ENCODE measurements at regions not wholly inside any gene's neighbourhood (a gene's known extent, or its start where the extent isn't known, plus 50 kb on each side); places are given as distances from the start of the nearest gene placed in this dataset.
"Not testable (repeated sequence)": the region's sequence is repeated elsewhere in the genome, so short reads cannot be mapped to it uniquely, and the experiment has no call there.

- Histone ChIP-seq H3K27ac (ENCODE audit: low read depth, low read length) (no peak overlapping the region), H3K36me3 (ENCODE audit: control insufficient read depth in 2 of 3, insufficient read depth in 3 of 3, low read length in 3 of 3) (no peaks in the 10 kb centered on the region), H3K27me3 (ENCODE audit: control insufficient read depth in 2 of 2, insufficient read depth in 2 of 2, low read length in 2 of 2) (no peaks in the 10 kb centered on the region), H3K4me3 (ENCODE audit: low read length) (no peak overlapping the region), H3K4me1 (ENCODE audit: control insufficient read depth in 2 of 2, insufficient read depth in 2 of 2, low read length in 2 of 2) (no peaks in the 10 kb centered on the region), H3K9me3 (ENCODE audit: control insufficient read depth in 2 of 3, low read length in 3 of 3) (no peaks in the 10 kb centered on the region)
- intact Hi-C loops (cut with micrococcal nuclease), result no loop called here
- Mint-ChIP-seq H3K4me3 (no peak overlapping the region), H3K9me3 (peaks cover 0 to 10% (median 3%) of the 10 kb centered on the region in 11 donors), H3K36me3 (no peaks in the 10 kb centered on the region), H3K27me3 (peaks cover 0 to 4% (median 0%) of the 10 kb centered on the region in 5 donors), H3K4me1 (no peaks in the 10 kb centered on the region), H3K27ac (no peak overlapping the region)
- POLR2A ChIA-PET, result no interaction called here
- CTCF ChIA-PET, result no interaction called here
- DNase-seq, result no peak
- no peak for ATAC-seq
These were observed 311.9 kb upstream of the ACO1 start for GRCh38 chr9:32072570-32072969.

- ATAC-seq, result no peak
- Histone ChIP-seq H3K36me3 (ENCODE audit: control insufficient read depth in 2 of 3, insufficient read depth in 3 of 3, low read length in 3 of 3) (no peaks in the 10 kb centered on the region), H3K4me3 (ENCODE audit: low read length) (no peak overlapping the region), H3K9me3 (ENCODE audit: control insufficient read depth in 2 of 3, low read length in 3 of 3) (no peaks in the 10 kb centered on the region), H3K27ac (ENCODE audit: low read depth, low read length) (no peak overlapping the region), H3K4me1 (ENCODE audit: control insufficient read depth in 2 of 2, insufficient read depth in 2 of 2, low read length in 2 of 2) (no peaks in the 10 kb centered on the region), H3K27me3 (ENCODE audit: control insufficient read depth in 2 of 2, insufficient read depth in 2 of 2, low read length in 2 of 2) (peaks cover 0 to 6% of the 10 kb centered on the region in 2 donors)
- POLR2A ChIA-PET, result no interaction called here
- CTCF ChIA-PET, result no interaction called here
- Mint-ChIP-seq H3K4me3 (no peak overlapping the region), H3K36me3 (no peaks in the 10 kb centered on the region), H3K27ac (no peak overlapping the region), H3K4me1 (no peaks in the 10 kb centered on the region), H3K9me3 (peaks cover 0 to 22% (median 3%) of the 10 kb centered on the region in 11 donors), H3K27me3 (peaks cover 0 to 18% (median 4%) of the 10 kb centered on the region in 5 donors)
- intact Hi-C loops (cut with micrococcal nuclease), result no loop called here
- no peak for DNase-seq
These were observed 292.4 kb upstream of the ACO1 start for GRCh38 chr9:32092031-32092430.

GRCh38 chr9:32117291-32117690, 267.2 kb upstream of the ACO1 start:
- no peak overlapping the region for H3K27ac Mint-ChIP-seq
- DNase-seq (no peak), ATAC-seq (no peak)
- no peaks in the 10 kb centered on the region for H3K36me3 Mint-ChIP-seq
- CTCF ChIA-PET, result no interaction called here
- POLR2A ChIA-PET, result no interaction called here
- peaks cover 0 to 9% (median 0%) of the 10 kb centered on the region in 11 donors for H3K9me3 Mint-ChIP-seq
- H3K27me3 ChIP-seq (ENCODE audit: control insufficient read depth in 2 of 2, insufficient read depth in 2 of 2, low read length in 2 of 2), result no peaks in the 10 kb centered on the region
- H3K4me1 Mint-ChIP-seq, result no peaks in the 10 kb centered on the region
- intact Hi-C loops (cut with micrococcal nuclease), result no loop called here
- H3K27ac ChIP-seq (ENCODE audit: low read depth, low read length), result no peak overlapping the region
- H3K27me3 Mint-ChIP-seq, result peaks cover 0 to 6% (median 0%) of the 10 kb centered on the region in 5 donors
- no peak overlapping the region for H3K4me3 ChIP-seq (ENCODE audit: low read length)
- H3K4me3 Mint-ChIP-seq, result no peak overlapping the region
- H3K4me1 ChIP-seq (ENCODE audit: control insufficient read depth in 2 of 2, insufficient read depth in 2 of 2, low read length in 2 of 2), result no peaks in the 10 kb centered on the region
- no peaks in the 10 kb centered on the region for H3K36me3 ChIP-seq (ENCODE audit: control insufficient read depth in 2 of 3, insufficient read depth in 3 of 3, low read length in 3 of 3)
- H3K9me3 ChIP-seq (ENCODE audit: control insufficient read depth in 2 of 3, low read length in 3 of 3), result no peaks in the 10 kb centered on the region

- Mint-ChIP-seq H3K36me3 (no peaks in the 10 kb centered on the region), H3K4me1 (no peaks in the 10 kb centered on the region), H3K4me3 (no peak overlapping the region), H3K9me3 (peaks cover 0 to 9% (median 0%) of the 10 kb centered on the region in 11 donors), H3K27ac (no peak overlapping the region), H3K27me3 (peaks cover 0 to 13% (median 6%) of the 10 kb centered on the region in 5 donors)
- POLR2A ChIA-PET, result no interaction called here
- Histone ChIP-seq H3K27me3 (ENCODE audit: control insufficient read depth in 2 of 2, insufficient read depth in 2 of 2, low read length in 2 of 2) (no peaks in the 10 kb centered on the region), H3K4me1 (ENCODE audit: control insufficient read depth in 2 of 2, insufficient read depth in 2 of 2, low read length in 2 of 2) (no peaks in the 10 kb centered on the region), H3K4me3 (ENCODE audit: low read length) (no peak overlapping the region), H3K27ac (ENCODE audit: low read depth, low read length) (no peak overlapping the region), H3K9me3 (ENCODE audit: control insufficient read depth in 2 of 3, low read length in 3 of 3) (no peaks in the 10 kb centered on the region), H3K36me3 (ENCODE audit: control insufficient read depth in 2 of 3, insufficient read depth in 3 of 3, low read length in 3 of 3) (no peaks in the 10 kb centered on the region)
- DNase-seq, result no peak
- CTCF ChIA-PET, result no interaction called here
- ATAC-seq, result no peak
- intact Hi-C loops (cut with micrococcal nuclease), result no loop called here
These were observed 255.9 kb upstream of the ACO1 start for GRCh38 chr9:32128546-32128945.

GRCh38 chr9:32130709-32131108, 253.7 kb upstream of the ACO1 start:
- intact Hi-C loops (cut with micrococcal nuclease); CTCF ChIA-PET; H3K36me3 Mint-ChIP-seq; DNase-seq; H3K4me1 Mint-ChIP-seq; H3K4me1 ChIP-seq (ENCODE audit: control insufficient read depth in 2 of 2, insufficient read depth in 2 of 2, low read length in 2 of 2); H3K27ac Mint-ChIP-seq; ATAC-seq; H3K36me3 ChIP-seq (ENCODE audit: control insufficient read depth in 2 of 3, insufficient read depth in 3 of 3, low read length in 3 of 3); H3K4me3 Mint-ChIP-seq; H3K27ac ChIP-seq (ENCODE audit: low read depth, low read length); POLR2A ChIA-PET; H3K9me3 Mint-ChIP-seq; H3K4me3 ChIP-seq (ENCODE audit: low read length); H3K9me3 ChIP-seq (ENCODE audit: control insufficient read depth in 2 of 3, low read length in 3 of 3); H3K27me3 ChIP-seq (ENCODE audit: control insufficient read depth in 2 of 2, insufficient read depth in 2 of 2, low read length in 2 of 2): not testable (repeated sequence)
- H3K27me3 Mint-ChIP-seq, result peaks cover 0 to 13% (median 6%) of the 10 kb centered on the region in 5 donors

- no peaks in the 10 kb centered on the region for H3K4me1 Mint-ChIP-seq
- H3K27me3 Mint-ChIP-seq, result peaks cover 0 to 5% (median 0%) of the 10 kb centered on the region in 5 donors
- no peak overlapping the region for H3K4me3 Mint-ChIP-seq
- DNase-seq, result no peak
- no peak overlapping the region for H3K4me3 ChIP-seq (ENCODE audit: low read length)
- H3K4me1 ChIP-seq (ENCODE audit: control insufficient read depth in 2 of 2, insufficient read depth in 2 of 2, low read length in 2 of 2), result no peaks in the 10 kb centered on the region
- ChIA-PET CTCF (no interaction called here), POLR2A (no interaction called here)
- H3K36me3 ChIP-seq (ENCODE audit: control insufficient read depth in 2 of 3, insufficient read depth in 3 of 3, low read length in 3 of 3), result no peaks in the 10 kb centered on the region
- intact Hi-C loops (cut with micrococcal nuclease), result no loop called here
- no peak overlapping the region for H3K27ac ChIP-seq (ENCODE audit: low read depth, low read length)
- H3K36me3 Mint-ChIP-seq, result no peaks in the 10 kb centered on the region
- no peaks in the 10 kb centered on the region for H3K9me3 ChIP-seq (ENCODE audit: control insufficient read depth in 2 of 3, low read length in 3 of 3)
- no peak for ATAC-seq
- H3K27me3 ChIP-seq (ENCODE audit: control insufficient read depth in 2 of 2, insufficient read depth in 2 of 2, low read length in 2 of 2), result no peaks in the 10 kb centered on the region
- peaks cover 0 to 2% (median 0%) of the 10 kb centered on the region in 11 donors for H3K9me3 Mint-ChIP-seq
- no peak overlapping the region for H3K27ac Mint-ChIP-seq
These were observed 247.6 kb upstream of the ACO1 start for GRCh38 chr9:32136700-32137339.

GRCh38 chr9:32142074-32142473, 242.4 kb upstream of the ACO1 start:
- intact Hi-C loops (cut with micrococcal nuclease), result no loop called here
- H3K36me3 ChIP-seq (ENCODE audit: control insufficient read depth in 2 of 3, insufficient read depth in 3 of 3, low read length in 3 of 3), result no peaks in the 10 kb centered on the region

More at GRCh38 chr9:32142074-32142473, 242.4 kb upstream of the ACO1 start:
- H3K27ac ChIP-seq (ENCODE audit: low read depth, low read length), result no peak overlapping the region
- H3K27me3 ChIP-seq (ENCODE audit: control insufficient read depth in 2 of 2, insufficient read depth in 2 of 2, low read length in 2 of 2), result no peaks in the 10 kb centered on the region
- H3K27me3 Mint-ChIP-seq, result peaks cover 0 to 5% (median 0%) of the 10 kb centered on the region in 5 donors
- no peak overlapping the region for H3K4me3 ChIP-seq (ENCODE audit: low read length)
- no peak for DNase-seq
- H3K36me3 Mint-ChIP-seq, result peaks cover 0 to 5% (median 0%) of the 10 kb centered on the region in 5 donors
- no peak overlapping the region for H3K27ac Mint-ChIP-seq
- H3K4me3 Mint-ChIP-seq, result no peak overlapping the region
- H3K4me1 Mint-ChIP-seq, result no peaks in the 10 kb centered on the region
- CTCF ChIA-PET, result no interaction called here
- H3K9me3 Mint-ChIP-seq, result peaks cover 0 to 8% (median 4%) of the 10 kb centered on the region in 11 donors
- no peaks in the 10 kb centered on the region for H3K4me1 ChIP-seq (ENCODE audit: control insufficient read depth in 2 of 2, insufficient read depth in 2 of 2, low read length in 2 of 2)
- no peak for ATAC-seq
- no peaks in the 10 kb centered on the region for H3K9me3 ChIP-seq (ENCODE audit: control insufficient read depth in 2 of 3, low read length in 3 of 3)
- POLR2A ChIA-PET, result no interaction called here
